GM19240 (cell line): ENCODE measurements at regions not wholly inside any gene's neighbourhood (a gene's known extent, or its start where the extent isn't known, plus 50 kb on each side); places are given as distances from the start of the nearest gene placed in this dataset.
"Not testable (repeated sequence)": the region's sequence is repeated elsewhere in the genome, so short reads cannot be mapped to it uniquely, and the experiment has no call there.

Source experiments
- DNase-seq: peaks from one replicate; pipeline ENCODE4 v3.0.0; 2011; ENCODE audit warnings: low spot score; ENCODE audit not compliant: insufficient read length

DNA sequence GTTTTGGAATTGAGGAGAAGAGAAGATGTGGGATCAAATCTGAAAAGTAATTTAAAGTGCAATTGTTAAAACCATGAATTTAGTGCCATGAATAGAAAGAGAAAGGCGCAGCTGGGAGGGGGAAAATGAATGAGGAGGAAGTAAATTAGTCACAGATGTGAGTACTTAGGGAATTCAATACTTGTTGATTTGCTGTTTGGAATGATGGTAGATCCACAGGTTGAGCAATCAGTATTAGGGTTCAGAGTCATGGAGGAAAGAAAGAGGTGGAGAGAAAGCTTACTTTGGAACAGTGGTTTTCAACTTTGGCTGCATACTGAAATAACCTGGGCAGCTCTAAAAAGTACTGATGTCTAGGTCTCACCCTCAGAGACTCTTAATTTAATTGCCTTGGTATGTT, 229.7 kb upstream of the ASCC3 start:
- no peak for DNase-seq

DNA sequence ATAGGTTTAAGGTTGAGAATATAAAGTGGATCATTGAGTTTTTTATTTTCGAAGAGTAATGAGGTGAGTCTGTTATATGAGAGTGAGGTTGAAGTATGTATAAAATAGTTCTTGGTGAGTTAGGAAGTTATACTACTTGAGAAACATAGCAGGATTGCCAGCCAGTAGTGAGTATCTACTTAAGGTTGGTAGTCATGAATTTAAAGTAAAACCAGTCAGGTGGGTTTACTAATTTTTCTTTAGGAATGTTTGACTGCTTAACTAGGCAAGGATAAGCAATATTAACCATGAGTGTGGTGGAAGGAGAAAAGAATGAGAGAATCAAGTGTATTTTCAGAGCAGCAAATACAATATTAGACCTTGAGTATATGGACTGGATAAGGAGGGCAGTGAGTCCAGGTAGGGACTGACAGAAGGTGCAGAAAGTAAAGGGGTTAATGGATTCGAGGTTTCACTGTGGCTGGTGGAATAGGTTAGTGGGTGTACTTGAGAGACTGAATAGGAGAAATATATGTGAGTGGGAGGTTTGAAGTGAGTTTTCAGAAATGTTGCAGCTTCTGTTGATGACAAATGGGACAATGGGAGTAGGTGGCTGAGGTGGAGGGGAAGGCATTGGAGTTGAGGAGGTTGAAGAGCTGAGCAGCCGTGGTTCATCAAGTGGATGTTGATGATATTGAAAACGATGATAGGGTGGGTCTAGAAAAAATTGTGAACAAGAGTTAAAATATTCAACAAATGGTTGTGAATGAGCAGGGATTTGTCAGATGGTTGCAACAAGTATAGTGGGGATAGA, 232.5 kb upstream of the ASCC3 start:
- no peak for DNase-seq

DNA sequence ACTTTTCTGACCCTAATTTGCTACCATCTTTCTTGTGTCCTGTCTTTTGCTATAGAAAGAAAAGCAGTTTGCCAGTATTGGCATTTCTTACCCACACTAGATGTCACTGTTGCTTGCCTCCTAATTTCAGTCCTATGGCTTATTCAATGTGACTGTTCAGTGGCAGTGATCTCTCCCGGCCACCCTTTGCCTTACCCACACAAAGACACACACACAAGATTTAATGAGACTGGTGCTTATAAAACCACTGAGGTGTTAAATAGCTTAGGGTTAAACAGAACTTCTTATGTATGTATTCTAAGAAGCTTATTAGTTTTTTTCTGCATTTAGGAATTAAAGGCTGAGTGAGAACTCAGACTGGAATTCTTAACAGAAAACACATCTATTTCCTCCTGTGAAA, 233.6 kb upstream of the ASCC3 start:
- DNase-seq, result no peak

DNA sequence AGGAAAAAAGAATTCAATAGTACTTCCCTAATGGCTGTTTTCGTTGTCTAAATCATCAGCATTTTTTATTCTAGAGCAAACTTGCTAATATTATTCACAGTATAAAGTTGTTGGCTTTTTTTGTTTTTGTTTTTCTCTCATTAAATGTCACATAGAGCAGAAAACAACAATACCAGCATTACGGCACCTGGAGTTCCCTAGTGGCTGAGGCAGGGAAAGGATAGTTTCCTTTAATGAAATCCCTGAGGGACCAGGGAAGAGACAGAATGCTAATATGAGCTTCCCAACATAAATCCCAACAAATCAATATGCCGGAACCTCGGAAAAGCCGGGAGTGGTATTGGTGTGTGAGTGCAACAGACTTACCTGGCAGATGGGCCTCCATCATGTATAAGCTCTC, 235.2 kb upstream of the ASCC3 start:
- DNase-seq, result no peak

DNA sequence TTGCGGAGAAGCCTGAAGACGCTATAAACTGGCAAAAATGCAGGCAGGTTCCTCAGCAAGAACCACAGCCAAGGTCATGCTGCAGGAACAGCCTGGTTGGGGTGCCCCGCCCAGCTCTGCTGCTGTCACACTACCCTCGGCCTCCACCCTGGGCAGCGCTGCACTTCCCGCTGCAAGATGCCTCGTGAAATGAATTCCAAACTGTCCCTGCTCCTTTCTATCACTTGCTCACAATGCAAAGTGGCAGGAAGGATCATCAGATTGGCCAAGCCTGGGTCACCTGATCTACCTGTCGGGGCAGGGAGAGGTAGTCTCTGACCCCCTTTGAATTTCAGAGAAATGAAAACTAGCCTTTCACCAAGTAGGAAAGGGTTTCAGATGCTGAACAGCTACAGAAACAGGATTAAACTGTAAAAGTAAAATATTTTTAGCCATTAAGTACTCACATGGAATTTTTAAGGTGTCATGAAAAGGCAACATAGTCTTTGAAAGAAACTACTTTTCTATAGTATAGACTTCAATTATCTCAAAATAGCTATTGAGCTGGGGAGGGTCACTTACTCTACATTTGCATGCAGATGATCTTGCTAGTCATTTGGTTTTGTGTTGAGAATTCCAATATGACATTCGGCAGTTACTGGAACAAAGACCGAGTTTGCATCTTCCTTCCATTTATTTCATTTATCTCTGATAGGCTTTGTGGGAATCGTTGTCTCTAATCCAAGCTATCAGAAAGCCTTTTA, 236.4 kb upstream of the ASCC3 start:
- DNase-seq, result no peak

DNA sequence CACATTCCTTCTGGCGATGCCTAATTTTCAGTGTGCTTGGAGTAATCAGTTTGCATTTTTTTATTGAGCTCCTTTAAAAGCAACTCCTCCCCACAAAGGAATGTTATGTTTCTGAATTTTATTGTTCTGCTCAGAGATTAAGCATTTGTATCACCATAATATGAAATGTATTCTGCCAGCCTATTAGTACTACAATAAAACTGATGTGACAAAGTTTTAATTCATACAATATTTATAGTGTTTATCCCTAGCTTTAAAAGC, 236.9 kb upstream of the ASCC3 start:
- DNase-seq, result no peak

DNA sequence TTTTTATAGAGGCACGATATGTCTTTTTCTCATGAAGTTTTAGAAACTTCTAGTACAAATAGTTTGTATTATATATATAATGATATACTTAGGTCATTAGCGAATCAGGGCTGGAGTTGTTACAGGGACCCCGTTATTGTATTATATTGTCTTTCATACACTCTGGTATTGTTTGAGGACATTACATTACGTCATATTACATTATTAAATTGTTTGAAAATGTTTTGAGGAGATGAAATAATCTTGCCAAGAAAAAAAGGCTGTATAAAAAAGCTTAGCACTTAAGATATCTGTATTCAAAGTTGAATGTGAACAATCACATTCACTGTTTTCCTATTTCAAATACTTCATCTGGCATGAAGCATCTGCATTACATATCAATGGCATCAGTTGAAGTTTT, 239.6 kb upstream of the ASCC3 start:
- DNase-seq, result no peak

DNA sequence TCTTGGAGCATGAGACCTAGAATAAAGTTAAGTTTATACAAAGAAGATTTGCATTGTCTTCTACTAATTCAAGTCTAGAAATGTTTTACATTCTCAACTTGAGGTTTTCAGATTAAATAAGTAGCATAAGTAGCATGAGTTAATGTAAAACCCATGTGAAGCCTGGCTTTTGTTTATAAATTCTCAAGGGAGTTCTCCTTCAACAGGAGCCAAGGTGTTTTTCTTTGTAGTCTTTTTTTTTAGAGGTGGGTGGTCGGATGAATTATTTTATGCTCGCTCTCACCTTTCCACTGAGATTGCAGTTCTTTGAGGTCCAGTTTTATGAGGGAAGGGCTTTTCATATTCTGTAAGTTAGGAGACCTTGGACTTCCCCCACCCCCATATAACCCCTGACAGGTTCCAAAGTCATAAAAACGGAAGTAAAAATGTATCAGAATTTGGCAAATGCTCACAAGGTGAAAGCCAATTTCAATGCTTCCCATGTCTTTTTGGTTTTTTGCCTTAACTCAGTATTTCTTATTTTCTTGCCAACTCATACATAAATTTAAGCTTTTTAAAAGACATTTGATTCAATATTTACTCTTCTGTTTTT, 244.3 kb upstream of the ASCC3 start:
- no peak for DNase-seq

DNA sequence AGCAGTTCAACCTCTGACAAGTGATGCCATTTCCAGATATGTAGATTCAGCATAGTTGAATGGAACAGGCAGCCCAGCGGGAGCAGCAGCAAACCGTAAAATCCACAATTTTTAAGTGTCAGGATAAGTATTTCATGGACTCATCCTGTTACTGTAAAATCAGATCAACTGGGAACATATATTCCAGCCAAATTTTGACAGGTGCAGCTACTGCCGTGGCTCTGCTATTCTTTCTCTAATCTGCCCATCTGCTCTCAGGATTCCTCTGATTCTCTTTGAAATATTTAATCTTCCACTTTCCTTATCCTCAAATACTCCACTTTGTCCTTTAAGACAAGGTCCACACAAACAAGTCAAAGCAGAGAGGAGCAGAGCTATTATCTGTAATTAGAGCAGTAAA, 245.4 kb upstream of the ASCC3 start:
- DNase-seq, result no peak

DNA sequence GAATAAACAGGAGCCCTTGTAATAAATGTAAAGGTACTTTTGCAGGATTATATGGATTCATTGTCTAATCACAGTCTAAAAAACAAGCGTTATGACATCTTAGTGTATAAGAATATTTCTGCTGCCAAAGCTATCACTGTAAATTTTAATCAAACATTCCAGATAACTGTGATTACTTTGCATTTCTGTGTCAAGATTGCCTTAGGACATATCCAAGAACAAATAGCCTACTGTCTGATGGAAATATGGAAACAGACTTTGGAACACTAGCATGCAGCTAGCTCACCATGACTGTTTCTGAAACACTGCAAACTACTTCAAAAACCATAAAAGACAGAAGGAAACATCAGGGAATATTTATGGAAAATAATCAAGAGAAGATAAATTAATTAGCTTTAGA, 248.7 kb upstream of the ASCC3 start:
- DNase-seq, result no peak

DNA sequence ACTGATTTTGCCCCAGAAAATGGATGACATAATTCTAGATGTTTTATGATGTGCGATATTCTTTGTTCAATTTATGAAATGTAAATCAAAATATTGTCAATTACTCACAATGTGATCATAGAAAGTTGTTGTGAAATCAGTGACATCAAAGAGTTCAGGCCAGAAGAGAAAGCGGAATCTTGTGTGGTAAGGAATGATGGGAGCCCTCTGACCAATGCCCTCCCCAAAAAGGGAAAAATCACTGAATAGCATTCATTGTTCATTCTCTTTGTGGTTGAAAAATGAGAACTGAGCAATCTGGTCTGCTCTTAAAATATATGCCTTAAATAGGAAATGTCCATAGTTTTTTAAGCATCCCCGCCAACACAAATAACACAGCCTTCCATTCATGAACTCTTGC, 247.1 kb upstream of the GRIK2 start:
- DNase-seq, result no peak

DNA sequence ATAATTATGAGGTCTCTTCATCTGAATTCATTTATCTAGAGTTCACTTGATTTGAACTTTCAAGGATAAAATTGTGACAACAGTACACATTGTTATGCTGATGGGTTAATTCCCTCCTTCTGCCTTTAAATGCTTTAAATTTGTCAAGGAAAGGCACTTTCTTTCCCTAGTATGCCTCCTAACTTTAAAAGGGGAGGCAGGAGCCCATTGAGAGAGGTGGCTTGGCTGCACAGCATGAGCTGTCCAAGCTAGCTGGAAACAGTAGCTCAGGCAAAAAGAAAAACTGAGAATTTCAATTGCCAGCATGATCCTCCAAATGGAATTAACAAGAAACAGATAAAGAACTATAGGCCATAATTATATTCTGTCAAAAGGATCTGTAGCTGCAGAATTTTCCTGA, 243.3 kb upstream of the GRIK2 start:
- DNase-seq, result no peak

DNA sequence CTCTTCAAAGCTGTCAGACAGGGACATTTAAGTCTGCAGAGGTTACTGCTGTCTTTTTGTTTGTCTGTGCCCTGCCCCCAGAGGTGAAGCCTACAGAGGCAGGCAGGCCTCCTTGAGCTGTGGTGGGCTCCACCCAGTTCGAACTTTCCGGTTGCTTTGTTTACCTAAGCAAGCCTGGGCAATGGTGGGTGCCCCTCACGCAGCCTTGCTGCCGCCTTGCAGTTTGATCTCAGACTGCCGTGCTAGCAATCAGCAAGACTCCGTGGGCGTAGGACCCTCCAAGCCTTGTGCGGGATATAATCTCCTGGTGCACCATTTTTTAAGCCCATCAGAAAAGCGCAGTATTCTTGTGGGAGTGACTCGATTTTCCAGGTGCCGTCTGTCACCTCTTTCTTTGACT, 235.9 kb upstream of the GRIK2 start:
- not testable (repeated sequence) for DNase-seq

DNA sequence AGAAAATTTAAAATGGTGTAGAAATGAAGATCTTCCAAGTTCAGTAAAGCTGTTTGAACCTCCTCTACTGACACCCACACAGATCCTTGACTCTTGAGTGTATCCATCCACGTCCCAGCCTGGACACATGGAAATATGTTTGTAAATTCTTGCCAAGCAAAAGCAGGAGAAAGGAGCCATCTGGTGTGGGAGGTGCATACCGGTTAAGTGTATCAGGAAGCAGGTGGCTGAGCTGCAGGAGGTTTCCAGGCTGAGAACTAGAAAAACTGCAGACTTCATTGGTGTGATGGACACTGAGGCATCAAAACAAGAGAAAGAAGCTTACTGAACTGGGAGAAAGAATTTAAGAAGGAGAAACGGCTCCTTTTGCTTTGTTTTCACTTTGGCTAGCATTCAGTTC, 229.9 kb upstream of the GRIK2 start:
- DNase-seq, result no peak

DNA sequence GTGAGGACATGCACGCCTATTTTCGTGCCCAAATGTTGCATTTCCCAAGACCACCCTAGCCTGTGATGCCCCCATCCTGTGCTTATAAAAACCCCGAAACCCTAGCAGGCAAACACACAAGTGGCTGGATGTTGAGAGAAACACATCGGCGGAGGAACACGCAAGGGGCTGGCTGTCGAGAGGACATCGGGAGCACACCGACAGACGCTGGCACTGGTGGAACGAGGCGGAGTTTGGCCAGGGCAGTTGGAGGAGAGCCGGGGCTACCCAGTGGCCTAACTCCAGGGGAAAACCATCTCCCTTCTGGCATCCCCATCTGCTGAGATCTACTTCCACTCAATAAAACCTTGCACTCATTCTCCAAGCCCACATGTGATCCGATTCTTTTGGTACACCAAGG, 225.9 kb upstream of the GRIK2 start:
- no peak for DNase-seq

DNA sequence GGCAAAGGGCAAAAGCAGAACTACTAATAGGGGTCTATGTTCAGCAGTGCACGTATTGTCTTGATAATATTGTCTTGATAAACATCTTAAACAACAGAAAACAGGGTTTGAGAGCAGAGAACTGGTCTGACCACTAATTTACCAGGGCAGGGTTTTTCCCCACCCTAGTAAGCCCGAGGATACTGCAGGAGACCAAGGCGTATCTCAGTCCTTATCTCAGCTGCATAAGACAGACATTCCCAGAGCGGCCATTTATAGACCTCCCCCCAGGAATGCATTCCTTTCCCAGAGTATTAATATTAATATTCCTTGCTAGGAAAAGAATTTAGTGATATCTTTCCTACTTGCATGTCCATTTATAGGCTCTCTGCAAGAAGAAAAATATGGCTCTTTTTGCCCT, 222.5 kb upstream of the GRIK2 start:
- not testable (repeated sequence) for DNase-seq

DNA sequence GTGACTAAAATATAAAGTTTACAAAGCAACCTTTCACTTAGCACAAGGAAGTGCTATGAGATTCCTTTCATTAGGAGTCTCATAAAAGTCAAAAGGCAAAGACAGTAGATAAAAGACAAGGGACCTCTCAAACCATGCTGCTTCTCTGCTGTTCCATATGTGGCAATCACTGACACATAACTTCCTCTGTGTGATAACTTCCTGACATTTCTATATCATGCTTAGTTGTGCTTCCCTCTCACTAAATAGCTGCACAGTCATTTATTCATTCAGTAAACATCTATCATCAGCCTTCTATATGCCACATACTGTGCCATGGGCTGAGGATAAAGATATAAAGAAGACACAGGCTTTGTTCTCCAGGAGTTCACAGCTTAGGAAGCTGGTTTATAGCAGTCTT, 214.8 kb upstream of the GRIK2 start:
- DNase-seq, result no peak

DNA sequence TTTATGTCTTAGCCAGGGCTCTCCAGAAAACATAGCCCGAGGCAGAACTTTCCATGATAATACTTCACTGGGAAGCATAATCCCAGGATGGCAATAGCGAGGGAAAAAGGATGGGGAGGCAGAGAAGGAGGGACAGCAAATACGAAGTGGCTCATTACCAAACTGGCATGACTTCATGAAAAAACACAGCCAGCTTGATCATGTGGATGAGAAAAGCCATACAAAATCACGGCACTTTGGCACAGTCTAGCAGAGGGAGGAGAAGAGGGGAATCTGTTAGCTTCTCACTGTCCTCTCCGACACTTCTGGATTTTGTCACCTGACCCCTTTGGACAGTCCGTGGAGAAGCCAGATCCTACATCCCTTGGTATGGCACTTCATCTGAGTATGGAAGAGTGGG, 212.5 kb upstream of the GRIK2 start:
- no peak for DNase-seq

DNA sequence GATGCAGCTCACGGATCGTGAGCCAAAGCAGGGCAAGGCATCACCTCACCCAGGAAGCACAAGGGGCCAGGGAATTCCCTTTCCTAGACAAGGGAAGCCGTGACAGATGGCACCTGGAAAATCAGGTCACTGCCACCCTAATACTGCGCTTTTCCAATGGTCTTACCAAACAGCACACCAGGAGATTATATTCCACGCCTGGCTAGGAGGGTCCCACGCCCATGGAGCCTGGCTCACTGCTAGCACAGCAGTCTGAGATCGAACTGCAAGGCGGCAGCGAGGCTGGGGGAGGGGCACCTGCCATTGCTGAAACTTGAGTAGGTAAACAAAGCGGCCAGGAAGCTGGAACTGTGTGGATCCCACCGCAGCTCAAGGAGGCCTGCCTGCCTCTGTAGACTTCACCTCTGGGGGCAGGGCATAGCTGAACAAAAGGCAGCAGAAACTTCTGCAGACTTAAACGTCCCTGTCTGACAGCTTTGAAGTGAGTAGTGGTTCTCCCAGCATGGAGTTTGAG, 205.2 kb upstream of the GRIK2 start:
- DNase-seq, result not testable (repeated sequence)

DNA sequence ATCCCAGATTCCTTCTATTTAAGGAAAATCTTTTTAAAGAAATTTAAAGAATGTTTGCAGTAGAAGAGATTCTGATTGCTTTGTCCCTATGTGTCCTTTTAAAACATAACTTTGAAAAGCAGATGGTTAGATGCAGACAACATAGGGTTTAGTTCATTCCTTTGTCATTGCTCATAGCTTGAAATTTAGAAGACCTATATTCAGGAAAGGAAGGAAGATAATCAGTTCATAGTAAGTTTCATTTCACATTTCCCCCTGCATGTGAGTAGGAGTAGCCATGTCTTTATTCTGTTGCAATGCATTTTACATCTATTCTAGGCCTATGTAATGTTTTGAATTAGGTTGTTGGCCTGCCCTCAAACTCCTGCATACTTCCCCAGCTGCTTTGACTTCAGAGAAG, 197.9 kb upstream of the GRIK2 start:
- no peak for DNase-seq

DNA sequence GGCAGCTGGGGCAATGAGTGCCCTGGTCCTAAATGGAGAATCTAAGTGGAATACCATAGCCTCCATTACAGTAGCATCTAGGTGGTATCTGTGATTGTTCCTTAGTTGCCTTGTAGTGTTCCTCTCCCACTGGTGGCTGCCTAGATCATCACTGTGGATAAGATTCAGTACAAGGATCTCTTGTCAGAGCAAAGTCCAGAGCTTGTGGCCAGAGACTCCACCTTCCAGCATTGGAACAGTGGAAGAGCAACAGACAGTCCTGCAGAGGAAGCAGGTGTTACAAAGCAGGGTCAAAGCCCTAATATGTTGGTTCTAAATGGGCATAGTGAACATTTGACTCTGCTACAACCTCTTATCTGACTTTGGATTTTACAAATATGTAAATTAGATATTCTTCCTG, 194.1 kb upstream of the GRIK2 start:
- no peak for DNase-seq

DNA sequence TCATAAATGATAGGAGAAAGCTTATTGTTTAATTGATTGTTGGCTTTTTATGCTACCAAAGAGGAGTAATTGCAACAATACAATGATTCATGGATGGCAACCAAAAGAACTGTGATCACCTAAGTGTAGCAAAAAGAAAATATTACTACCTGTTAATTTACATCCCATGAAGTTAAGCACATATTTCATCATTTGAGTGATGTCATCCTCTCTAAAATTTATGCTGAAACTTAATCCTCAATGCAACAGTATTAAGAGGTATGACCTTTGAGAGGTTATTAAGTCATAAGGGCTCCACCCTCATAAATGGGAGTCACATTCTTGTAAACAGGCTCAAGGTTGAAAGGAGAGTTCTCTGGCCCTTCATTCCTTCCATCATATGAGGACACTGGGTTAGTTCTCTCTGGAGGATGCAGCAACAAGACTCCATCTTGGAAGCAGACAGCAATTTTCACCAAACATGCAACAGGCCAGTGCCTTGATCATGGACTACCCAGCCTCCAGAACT, 190.6 kb upstream of the GRIK2 start:
- DNase-seq, result no peak

DNA sequence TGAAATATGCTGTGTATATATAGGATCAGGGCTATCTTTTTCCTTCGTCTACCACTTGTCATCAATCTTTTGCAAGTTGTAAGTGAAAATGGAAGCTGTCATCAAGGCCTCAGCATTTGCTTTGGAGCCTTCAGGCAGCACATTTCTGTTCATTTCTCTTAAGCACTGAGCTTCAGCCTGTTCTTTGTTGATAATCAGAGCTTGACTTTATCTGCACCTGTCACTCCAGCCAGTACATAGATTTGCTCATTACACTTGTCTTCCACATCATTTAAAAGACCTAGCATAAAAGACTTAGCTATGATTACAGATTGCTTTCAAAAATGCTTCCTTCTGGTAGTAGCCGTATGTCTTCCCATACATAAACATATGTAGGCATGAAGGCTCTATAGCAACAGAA, 189.8 kb upstream of the GRIK2 start:
- DNase-seq, result no peak
